ENCODE measurements at regions not wholly inside any gene's neighbourhood (a gene's known extent, or its start where the extent isn't known, plus 50 kb on each side); places are given as distances from the start of the nearest gene placed in this dataset.

DNA sequence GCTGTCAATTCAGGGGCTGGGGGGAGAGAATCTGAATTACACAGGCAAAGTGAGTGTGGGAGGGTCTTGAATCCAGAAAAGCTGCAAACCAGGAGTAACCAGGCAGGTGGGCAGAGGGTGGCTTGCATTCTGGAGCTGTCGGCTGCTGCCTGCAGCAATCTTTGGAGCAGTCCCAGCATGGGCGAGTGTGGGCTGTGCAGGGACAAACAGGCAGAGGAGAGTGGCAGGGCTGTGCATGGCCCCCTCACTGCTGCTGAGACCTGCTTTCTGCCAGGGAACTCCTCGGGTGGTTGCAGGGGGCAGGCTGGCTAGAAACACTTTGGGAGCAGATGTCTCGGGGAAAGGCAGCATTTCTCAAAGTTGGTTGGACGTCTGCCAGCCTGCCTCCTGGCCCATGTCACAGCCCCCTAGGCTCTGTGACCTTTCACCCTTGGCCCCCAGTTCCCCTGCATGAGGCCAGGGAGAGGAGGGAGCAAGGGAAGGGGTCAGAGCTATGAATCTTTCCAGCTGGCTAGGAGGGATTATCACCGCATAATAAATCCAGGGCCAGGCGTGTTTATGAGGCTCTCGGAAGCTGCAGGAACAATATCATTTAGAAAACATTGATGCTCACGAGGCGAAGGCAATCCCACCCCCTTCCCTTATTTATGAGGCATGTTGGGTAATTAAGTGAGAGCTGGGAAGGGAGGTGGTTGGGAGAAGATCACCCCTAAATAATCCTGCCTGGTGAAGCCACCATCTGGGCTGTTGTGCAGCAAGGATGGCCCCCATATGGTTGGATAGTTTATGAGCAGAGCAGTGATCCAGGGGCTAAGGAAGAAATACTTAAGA, 212.3 kb upstream of the NCAM1 start:
- no peak overlapping the region for H3K4me3 ChIP-seq (ENCODE audit: insufficient read depth, low read depth, low read length, poor library complexity, severe bottlenecking)
- H3K4me1 ChIP-seq (ENCODE audit: control insufficient read depth, insufficient read depth, low read length, poor library complexity, severe bottlenecking) = no peaks in the 10 kb centered on the region
- DNase-seq = no peak
- no peaks in the 10 kb centered on the region for H3K9me3 ChIP-seq (ENCODE audit: control insufficient read depth, low read length)
- no peaks in the 10 kb centered on the region for H3K27me3 ChIP-seq (replicated peaks; ENCODE audit: control insufficient read depth, insufficient read depth, low read length, poor library complexity, severe bottlenecking)
- no peak overlapping the region for H3K27ac ChIP-seq (ENCODE audit: insufficient read depth, low read length, poor library complexity, severe bottlenecking)
- H3K36me3 ChIP-seq (ENCODE audit: control insufficient read depth, insufficient read depth, low read length) = no peaks in the 10 kb centered on the region

DNA sequence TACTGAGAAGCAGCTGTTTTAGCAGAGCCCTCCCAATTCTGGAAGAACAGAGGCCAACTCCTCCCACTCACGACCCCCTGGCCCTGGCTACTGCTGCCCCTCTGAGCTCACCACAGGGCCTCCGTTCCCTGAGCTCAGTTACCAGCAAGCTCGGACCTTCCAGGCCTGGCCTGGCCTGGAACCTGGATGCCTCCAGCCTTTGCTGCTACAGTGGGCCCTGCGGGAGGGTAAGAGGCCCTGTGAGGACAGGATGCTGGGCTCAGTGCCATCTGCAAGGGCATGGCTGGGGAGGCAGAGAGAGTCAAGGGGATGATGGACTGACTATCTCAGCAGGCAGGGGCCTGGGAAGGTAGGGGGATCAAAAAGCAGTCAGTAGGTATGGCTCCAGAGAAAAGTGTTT, 209.9 kb upstream of the NCAM1 start:
- Histone ChIP-seq H3K27ac (ENCODE audit: insufficient read depth, low read length, poor library complexity, severe bottlenecking) (no peak overlapping the region), H3K27me3 (replicated peaks; ENCODE audit: control insufficient read depth, insufficient read depth, low read length, poor library complexity, severe bottlenecking) (no peaks in the 10 kb centered on the region), H3K9me3 (ENCODE audit: control insufficient read depth, low read length) (no peaks in the 10 kb centered on the region), H3K4me1 (ENCODE audit: control insufficient read depth, insufficient read depth, low read length, poor library complexity, severe bottlenecking) (no peaks in the 10 kb centered on the region), H3K36me3 (ENCODE audit: control insufficient read depth, insufficient read depth, low read length) (no peaks in the 10 kb centered on the region), H3K4me3 (ENCODE audit: insufficient read depth, low read depth, low read length, poor library complexity, severe bottlenecking) (no peak overlapping the region)
- DNase-seq = no peak

DNA sequence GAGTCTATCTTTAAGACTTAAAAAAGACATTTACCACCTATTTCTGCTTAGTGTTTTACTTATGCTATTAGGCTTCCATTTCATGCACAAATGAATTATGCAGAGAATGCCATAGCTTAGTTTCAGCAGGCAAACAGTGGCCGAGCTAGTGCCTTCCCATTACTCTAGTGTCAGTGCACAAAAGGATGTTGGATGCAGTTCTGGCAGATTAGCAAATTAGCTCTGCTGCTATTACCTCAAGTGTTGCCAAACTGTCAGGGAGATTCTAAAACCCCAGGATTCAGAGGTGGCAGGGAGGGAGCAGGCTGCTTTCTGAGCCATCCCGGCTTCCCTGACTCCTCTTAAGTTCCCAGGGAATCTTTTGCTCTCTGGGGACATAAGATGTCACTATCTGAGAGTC, 209.4 kb upstream of the NCAM1 start:
- Histone ChIP-seq H3K4me1 (ENCODE audit: control insufficient read depth, insufficient read depth, low read length, poor library complexity, severe bottlenecking) (no peaks in the 10 kb centered on the region), H3K4me3 (ENCODE audit: insufficient read depth, low read depth, low read length, poor library complexity, severe bottlenecking) (no peak overlapping the region), H3K27me3 (replicated peaks; ENCODE audit: control insufficient read depth, insufficient read depth, low read length, poor library complexity, severe bottlenecking) (no peaks in the 10 kb centered on the region), H3K9me3 (ENCODE audit: control insufficient read depth, low read length) (no peaks in the 10 kb centered on the region), H3K36me3 (ENCODE audit: control insufficient read depth, insufficient read depth, low read length) (no peaks in the 10 kb centered on the region), H3K27ac (ENCODE audit: insufficient read depth, low read length, poor library complexity, severe bottlenecking) (no peak overlapping the region)
- DNase-seq = no peak

DNA sequence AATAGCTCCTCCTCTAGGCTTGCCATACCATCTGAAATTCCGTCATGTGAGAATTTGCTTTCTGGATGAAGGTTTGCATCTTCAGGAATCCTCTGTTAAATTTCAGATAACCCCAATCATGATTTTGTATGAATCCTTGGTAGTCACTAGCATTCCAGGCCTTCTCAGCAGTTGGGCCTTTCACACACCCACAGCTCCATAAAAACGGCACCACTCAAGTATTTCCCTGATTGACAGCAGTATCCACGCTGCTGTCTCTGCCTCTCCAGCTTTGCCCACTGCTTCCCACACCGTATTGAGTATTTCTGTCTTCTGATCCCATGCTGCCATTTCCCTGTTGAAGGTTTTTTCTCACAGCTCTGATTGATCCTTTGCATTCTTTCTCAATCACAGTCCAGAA, 208.7 kb upstream of the NCAM1 start:
- no peaks in the 10 kb centered on the region for H3K4me1 ChIP-seq (ENCODE audit: control insufficient read depth, insufficient read depth, low read length, poor library complexity, severe bottlenecking)
- H3K36me3 ChIP-seq (ENCODE audit: control insufficient read depth, insufficient read depth, low read length) = no peaks in the 10 kb centered on the region
- no peaks in the 10 kb centered on the region for H3K27me3 ChIP-seq (replicated peaks; ENCODE audit: control insufficient read depth, insufficient read depth, low read length, poor library complexity, severe bottlenecking)
- no peak overlapping the region for H3K27ac ChIP-seq (ENCODE audit: insufficient read depth, low read length, poor library complexity, severe bottlenecking)
- no peak for DNase-seq
- no peak overlapping the region for H3K4me3 ChIP-seq (ENCODE audit: insufficient read depth, low read depth, low read length, poor library complexity, severe bottlenecking)
- H3K9me3 ChIP-seq (ENCODE audit: control insufficient read depth, low read length) = no peaks in the 10 kb centered on the region

- H3K4me3 ChIP-seq (ENCODE audit: insufficient read depth, low read depth, low read length, poor library complexity, severe bottlenecking) = no peak overlapping the region
- no peak overlapping the region for H3K27ac ChIP-seq (ENCODE audit: insufficient read depth, low read length, poor library complexity, severe bottlenecking)
- no peaks in the 10 kb centered on the region for H3K36me3 ChIP-seq (ENCODE audit: control insufficient read depth, insufficient read depth, low read length)
- no peaks in the 10 kb centered on the region for H3K9me3 ChIP-seq (ENCODE audit: control insufficient read depth, low read length)
- H3K4me1 ChIP-seq (ENCODE audit: control insufficient read depth, insufficient read depth, low read length, poor library complexity, severe bottlenecking) = no peaks in the 10 kb centered on the region
- DNase-seq = no peak
- no peaks in the 10 kb centered on the region for H3K27me3 ChIP-seq (replicated peaks; ENCODE audit: control insufficient read depth, insufficient read depth, low read length, poor library complexity, severe bottlenecking)
These were observed 207.5 kb upstream of the NCAM1 start for GRCh38 chr11:112753706-112754105.

- Histone ChIP-seq H3K4me1 (ENCODE audit: control insufficient read depth, insufficient read depth, low read length, poor library complexity, severe bottlenecking) (no peaks in the 10 kb centered on the region), H3K4me3 (ENCODE audit: insufficient read depth, low read depth, low read length, poor library complexity, severe bottlenecking) (no peak overlapping the region), H3K36me3 (ENCODE audit: control insufficient read depth, insufficient read depth, low read length) (no peaks in the 10 kb centered on the region), H3K27ac (ENCODE audit: insufficient read depth, low read length, poor library complexity, severe bottlenecking) (no peak overlapping the region), H3K27me3 (replicated peaks; ENCODE audit: control insufficient read depth, insufficient read depth, low read length, poor library complexity, severe bottlenecking) (no peaks in the 10 kb centered on the region), H3K9me3 (ENCODE audit: control insufficient read depth, low read length) (no peaks in the 10 kb centered on the region)
- no peak for DNase-seq
These were observed 201.8 kb upstream of the NCAM1 start for GRCh38 chr11:112759418-112759817.

DNA sequence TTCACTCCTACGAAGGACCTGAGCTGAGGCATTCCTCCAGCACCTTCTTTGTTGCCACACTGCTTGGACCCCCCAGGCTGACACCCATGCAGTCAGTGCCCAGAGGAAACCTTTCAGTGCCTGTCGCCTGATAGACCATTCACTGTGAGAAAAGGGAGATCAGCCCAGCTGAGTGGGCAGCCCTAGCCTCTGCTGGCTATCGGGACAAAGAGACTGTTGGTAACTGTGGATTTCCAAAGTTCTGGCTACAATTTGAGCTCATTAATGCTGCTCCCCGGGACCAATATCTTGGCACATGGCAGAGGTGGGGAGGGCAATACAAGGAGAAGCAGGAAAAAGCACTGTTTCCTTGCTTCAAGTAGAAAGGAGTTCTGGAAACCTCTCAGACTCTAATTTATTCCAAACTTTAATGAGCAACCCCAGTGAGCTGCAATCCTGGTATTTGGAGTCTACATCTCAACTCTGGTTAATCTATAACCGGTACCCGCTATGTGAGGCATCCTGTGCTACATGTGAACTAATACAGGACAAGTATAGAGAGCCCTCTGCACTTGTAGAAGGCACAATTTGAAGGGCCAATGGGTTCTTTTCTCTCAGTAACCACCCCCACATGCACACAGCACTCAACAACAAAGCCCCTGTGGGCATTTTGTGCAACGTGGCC, 200.7 kb upstream of the NCAM1 start:
- DNase-seq = no peak
- Histone ChIP-seq H3K4me3 (ENCODE audit: insufficient read depth, low read depth, low read length, poor library complexity, severe bottlenecking) (no peak overlapping the region), H3K27me3 (replicated peaks; ENCODE audit: control insufficient read depth, insufficient read depth, low read length, poor library complexity, severe bottlenecking) (no peaks in the 10 kb centered on the region), H3K27ac (ENCODE audit: insufficient read depth, low read length, poor library complexity, severe bottlenecking) (no peak overlapping the region), H3K36me3 (ENCODE audit: control insufficient read depth, insufficient read depth, low read length) (no peaks in the 10 kb centered on the region), H3K9me3 (ENCODE audit: control insufficient read depth, low read length) (no peaks in the 10 kb centered on the region), H3K4me1 (ENCODE audit: control insufficient read depth, insufficient read depth, low read length, poor library complexity, severe bottlenecking) (no peaks in the 10 kb centered on the region)

DNA sequence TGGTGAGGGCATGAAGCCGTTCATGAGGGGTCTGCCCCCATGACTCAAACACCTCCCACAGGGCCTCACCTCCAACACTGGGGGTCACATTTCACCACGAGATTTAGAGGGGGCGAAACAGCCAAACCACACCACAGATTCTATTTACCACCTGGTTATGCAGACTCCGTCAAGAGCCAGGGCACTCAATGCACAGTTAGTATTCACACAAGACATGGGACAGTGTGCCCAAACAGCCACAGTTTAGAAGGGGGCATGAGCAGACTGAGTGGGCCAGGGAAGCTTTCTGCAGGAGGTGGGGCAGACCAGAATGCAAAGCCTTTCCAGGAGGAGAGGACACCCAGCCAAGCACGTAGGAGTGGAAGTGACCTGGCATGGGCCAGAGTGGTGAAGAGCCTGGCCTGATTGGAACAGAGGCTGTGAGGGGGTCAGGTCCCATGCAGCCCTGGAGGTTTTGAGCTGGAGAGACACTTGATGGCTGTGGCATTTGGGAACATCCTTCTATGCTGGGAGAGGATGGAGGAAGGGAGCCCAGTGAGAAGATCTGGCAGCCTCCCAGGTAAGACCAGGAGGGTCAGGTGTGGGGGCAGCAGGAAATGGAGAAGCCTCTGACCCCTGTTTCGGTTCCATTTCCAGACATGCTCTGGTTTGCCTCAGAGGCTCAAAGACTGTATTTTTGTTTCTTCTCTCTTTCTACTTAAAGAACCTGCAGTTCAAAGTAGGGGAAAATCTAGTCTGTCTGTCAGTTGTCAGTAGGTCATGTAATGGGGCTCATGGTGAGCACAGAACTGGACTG, 199.1 kb upstream of the NCAM1 start:
- H3K27ac ChIP-seq (ENCODE audit: insufficient read depth, low read length, poor library complexity, severe bottlenecking) = no peak overlapping the region

GRCh38 chr11:112762707-112763090, 198.5 kb upstream of the NCAM1 start:
- H3K9me3 ChIP-seq (ENCODE audit: control insufficient read depth, low read length) = no peaks in the 10 kb centered on the region
- no peak overlapping the region for H3K27ac ChIP-seq (ENCODE audit: insufficient read depth, low read length, poor library complexity, severe bottlenecking)
- no peaks in the 10 kb centered on the region for H3K4me1 ChIP-seq (ENCODE audit: control insufficient read depth, insufficient read depth, low read length, poor library complexity, severe bottlenecking)
- no peaks in the 10 kb centered on the region for H3K27me3 ChIP-seq (replicated peaks; ENCODE audit: control insufficient read depth, insufficient read depth, low read length, poor library complexity, severe bottlenecking)
- no peak overlapping the region for H3K4me3 ChIP-seq (ENCODE audit: insufficient read depth, low read depth, low read length, poor library complexity, severe bottlenecking)
- DNase-seq = no peak
- H3K36me3 ChIP-seq (ENCODE audit: control insufficient read depth, insufficient read depth, low read length) = no peaks in the 10 kb centered on the region

More for the DNA sequence above, 199.1 kb upstream of the NCAM1 start:
- Histone ChIP-seq H3K36me3 (ENCODE audit: control insufficient read depth, insufficient read depth, low read length) (no peaks in the 10 kb centered on the region), H3K4me3 (ENCODE audit: insufficient read depth, low read depth, low read length, poor library complexity, severe bottlenecking) (no peak overlapping the region), H3K9me3 (ENCODE audit: control insufficient read depth, low read length) (no peaks in the 10 kb centered on the region), H3K27me3 (replicated peaks; ENCODE audit: control insufficient read depth, insufficient read depth, low read length, poor library complexity, severe bottlenecking) (no peaks in the 10 kb centered on the region), H3K4me1 (ENCODE audit: control insufficient read depth, insufficient read depth, low read length, poor library complexity, severe bottlenecking) (no peaks in the 10 kb centered on the region)
- no peak for DNase-seq

- H3K27ac ChIP-seq (ENCODE audit: insufficient read depth, low read length, poor library complexity, severe bottlenecking) = no peak overlapping the region
- H3K4me1 ChIP-seq (ENCODE audit: control insufficient read depth, insufficient read depth, low read length, poor library complexity, severe bottlenecking) = no peaks in the 10 kb centered on the region
- no peaks in the 10 kb centered on the region for H3K27me3 ChIP-seq (replicated peaks; ENCODE audit: control insufficient read depth, insufficient read depth, low read length, poor library complexity, severe bottlenecking)
- no peaks in the 10 kb centered on the region for H3K36me3 ChIP-seq (ENCODE audit: control insufficient read depth, insufficient read depth, low read length)
- H3K4me3 ChIP-seq (ENCODE audit: insufficient read depth, low read depth, low read length, poor library complexity, severe bottlenecking) = no peak overlapping the region
- DNase-seq = no peak
- no peaks in the 10 kb centered on the region for H3K9me3 ChIP-seq (ENCODE audit: control insufficient read depth, low read length)
These were observed 195.9 kb upstream of the NCAM1 start for GRCh38 chr11:112765337-112765736.

All from effector memory CD4-positive, alpha-beta T cell (primary cell).